Amniotic stem cell (primary cell): ENCODE measurements at regions not wholly inside any gene's neighbourhood (a gene's known extent, or its start where the extent isn't known, plus 50 kb on each side); places are given as distances from the start of the nearest gene placed in this dataset.
A peak's percentile ranks its signal among the peaks of the same experiment; 100 is the strongest.

Source experiments
- DNase-seq: peaks from one replicate; lab custom pipeline; 2025; lab: John Stamatoyannopoulos, UW

DNA sequence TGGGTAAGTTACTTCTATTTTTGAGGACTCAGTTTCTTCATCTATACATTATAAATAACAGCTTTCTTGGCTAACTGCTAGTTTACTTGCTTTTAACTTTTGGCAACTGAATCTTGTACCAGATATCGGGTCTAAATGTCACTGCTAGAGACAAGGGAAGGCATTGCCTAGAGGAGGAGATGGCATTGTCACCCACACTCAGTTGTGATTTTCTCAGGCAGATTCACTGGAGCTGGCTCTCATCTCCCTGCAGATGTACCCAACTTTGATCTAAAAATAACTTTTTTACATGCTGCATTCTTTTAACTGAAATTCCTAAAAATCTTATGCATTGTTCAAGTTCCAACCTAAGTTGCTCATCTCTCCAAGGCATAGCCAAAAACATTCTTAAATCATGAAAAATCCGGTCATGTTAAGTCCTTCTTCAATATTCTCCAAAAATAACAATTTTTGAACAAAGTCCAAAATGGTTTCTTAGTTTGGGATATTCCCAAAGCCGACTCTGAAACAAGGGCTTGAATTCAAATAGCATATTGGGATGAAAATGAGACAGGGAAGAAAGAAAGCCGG lies 469.0 kb upstream of the BOD1L1 start:
- peak; percentile 9 for DNase-seq

GRCh38 chr4:14100349-14100748 lies 472.8 kb upstream of the BOD1L1 start:
- no peak for DNase-seq

DNA sequence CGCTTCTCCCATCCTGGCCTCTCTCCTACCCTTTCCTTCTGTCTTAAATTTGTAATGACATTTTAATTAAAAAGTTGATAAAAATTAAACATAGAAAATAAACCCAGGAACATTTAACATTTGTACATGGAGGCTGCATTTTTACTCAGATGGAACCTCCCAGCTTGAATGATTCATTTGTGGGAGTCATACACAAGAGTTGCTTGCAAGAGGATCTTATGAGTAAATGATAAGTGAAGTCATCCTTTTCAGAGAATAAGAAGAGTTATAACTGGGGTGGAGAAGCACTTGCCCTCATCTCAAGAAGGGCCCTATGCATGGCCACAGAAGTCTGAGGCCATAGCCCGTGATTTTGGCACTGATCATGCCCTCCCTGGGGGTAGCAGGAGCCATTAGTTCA lies 482.9 kb upstream of the BOD1L1 start:
- peak; percentile 42 for DNase-seq

GRCh38 chr4:14111730-14112181 lies 484.2 kb upstream of the BOD1L1 start:
- peak; percentile 60 for DNase-seq

DNA sequence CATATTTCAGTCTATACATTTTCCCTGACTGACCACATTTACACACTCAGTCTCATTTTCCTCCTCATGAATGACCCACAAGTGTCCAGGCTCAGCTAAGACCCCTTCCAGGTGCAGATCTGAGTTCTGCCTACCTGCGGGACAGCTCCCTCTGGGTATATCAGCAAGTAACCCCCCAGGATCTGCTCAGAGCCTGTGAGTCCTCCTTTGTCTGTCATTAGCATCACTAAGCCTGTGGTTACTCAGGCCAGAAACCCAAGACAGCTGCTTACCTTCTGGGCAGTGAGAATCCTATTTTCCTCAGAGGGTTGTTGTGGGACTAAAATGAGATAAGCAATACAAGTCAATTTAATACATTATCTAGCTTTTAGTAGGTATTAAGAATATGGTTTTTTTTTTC lies 487.6 kb upstream of the BOD1L1 start:
- DNase-seq = no peak

DNA sequence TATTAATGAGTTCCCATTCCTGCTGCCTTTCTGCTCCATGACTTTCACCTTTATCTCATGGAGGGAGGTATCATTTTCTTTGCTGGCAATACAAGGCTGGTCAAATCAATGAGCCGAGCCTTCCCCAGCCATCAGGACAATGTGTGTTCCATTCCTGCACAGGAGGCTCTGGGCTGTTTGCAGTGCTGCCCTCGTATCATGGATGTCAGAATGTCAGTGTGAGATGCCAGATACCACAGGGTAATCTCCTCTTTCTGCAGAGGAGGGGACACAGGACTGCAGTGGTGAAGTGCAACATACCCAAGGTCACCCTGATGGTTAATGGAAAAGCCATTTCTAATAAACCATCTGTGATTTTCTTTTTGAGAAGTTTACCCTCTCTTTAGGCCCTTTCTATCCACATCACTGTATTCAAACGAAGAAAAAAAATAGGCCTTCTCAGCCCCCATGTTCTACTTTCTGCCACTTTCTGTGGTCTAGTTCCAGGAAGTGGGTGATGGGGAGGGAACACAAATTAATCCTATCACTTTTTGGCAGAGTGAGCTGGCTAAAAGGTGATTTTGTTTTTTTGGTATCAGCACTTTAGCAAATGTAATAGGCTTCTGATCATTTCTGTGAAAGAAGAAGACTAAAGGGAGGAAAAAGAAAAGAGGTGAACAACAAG lies 490.2 kb upstream of the BOD1L1 start:
- DNase-seq = no peak

- DNase-seq = no peak
Observed at GRCh38 chr4:14124816-14125215, 497.3 kb upstream of the BOD1L1 start.

GRCh38 chr4:14125375-14126129 lies 498.0 kb upstream of the BOD1L1 start:
- no peak for DNase-seq

DNA sequence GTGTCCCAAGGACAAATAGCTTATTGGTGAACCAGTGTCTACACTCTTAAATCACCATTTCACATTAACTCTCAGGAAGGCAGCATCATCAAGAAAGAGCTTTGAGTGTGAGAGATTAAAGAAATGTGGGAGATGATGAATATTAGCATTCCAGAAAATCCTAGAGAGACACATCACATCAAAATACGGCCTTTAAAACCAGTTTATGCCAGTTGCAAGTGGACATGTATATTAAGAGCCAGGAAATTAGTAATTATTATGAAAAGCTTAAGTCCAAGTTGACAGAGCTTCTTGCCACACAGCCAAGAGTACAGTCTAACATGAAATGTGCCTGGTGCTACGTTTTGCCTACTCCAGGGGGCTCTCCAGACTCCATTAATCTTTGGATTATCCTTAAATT lies 503.0 kb upstream of the BOD1L1 start:
- DNase-seq = no peak

DNA sequence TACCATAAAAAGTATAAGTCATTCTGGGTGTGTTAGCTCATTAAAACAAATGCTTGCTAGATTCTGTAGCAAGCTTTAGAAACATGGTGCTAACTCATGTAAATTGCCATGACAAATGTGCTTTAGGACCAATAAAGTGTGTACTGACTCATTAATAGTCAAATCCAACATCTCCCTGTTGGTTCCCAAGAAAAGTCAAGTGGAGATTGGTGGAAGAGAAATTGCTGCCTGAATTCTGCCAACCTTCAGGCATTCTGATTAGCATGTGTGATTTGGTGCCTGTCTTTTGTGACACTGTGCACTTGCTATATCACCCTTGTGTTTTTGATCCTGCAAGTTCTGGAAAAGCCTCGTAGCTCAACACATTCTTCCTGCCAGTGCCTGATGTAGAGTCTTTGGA lies 503.8 kb upstream of the BOD1L1 start:
- no peak for DNase-seq

GRCh38 chr4:14132301-14132700 lies 504.8 kb upstream of the BOD1L1 start:
- DNase-seq = no peak

GRCh38 chr4:14138106-14138505 lies 510.6 kb upstream of the BOD1L1 start:
- DNase-seq = no peak

- DNase-seq = no peak
Observed at GRCh38 chr4:14143892-14144291, 516.4 kb upstream of the BOD1L1 start.

- DNase-seq = no peak
Observed at GRCh38 chr4:14149176-14150053, 521.9 kb upstream of the BOD1L1 start.

- no peak for DNase-seq
Observed at GRCh38 chr4:14151101-14151500, 523.6 kb upstream of the BOD1L1 start.

GRCh38 chr4:14152834-14153519 lies 525.5 kb upstream of the BOD1L1 start:
- no peak for DNase-seq

DNA sequence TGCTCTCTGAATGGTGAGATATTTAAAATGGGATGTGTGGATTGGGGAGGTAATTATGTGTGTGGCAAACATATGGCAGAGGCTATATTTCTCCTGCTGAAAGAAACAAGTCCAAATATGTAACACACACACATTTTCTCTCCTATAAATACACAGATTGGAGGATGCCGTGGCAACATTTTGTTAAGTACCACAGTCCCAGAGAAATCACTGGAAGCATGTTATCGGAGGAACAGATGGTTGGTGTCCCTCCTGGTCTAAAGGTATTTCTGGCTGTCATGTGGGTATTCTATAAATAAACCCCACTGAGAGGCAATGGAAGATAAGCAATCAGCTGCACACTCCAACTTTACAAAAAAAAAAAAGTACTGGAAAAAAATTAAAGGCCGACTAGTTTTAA lies 528.3 kb upstream of the BOD1L1 start:
- DNase-seq = no peak

GRCh38 chr4:14157262-14157661 lies 529.7 kb upstream of the BOD1L1 start:
- DNase-seq = no peak

GRCh38 chr4:14165222-14165920 lies 537.8 kb upstream of the BOD1L1 start:
- no peak for DNase-seq

- DNase-seq = no peak
Observed at GRCh38 chr4:14167876-14168510, 540.5 kb upstream of the BOD1L1 start.

DNA sequence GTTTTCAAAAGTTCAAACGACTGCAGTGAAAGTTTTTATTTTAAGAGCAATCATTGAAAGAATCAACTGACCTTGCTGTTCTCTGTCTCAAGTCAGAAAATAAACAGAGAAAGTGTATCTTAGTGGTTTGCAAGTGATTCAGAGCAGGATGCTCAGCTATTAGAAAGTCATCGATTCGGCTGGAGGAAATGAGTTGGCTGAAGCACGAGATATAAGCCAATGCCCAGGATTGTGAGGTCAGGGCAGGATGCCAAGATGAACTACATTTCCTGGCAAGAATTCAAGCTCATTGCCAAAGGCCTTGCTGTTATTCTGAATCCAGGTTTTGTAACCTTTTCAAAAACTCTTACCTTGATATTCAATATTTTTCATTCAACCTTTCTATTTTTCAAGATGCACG lies 541.4 kb upstream of the BOD1L1 start:
- peak; percentile 36 for DNase-seq
